Activated naive CD4-positive, alpha-beta T cell treated with anti-CD3 and anti-CD28 coated beads, Interleukin-2, amount 10 ng/mL, durations not matched to agents 7 days and 5 days (primary cell): ENCODE measurements at regions not wholly inside any gene's neighbourhood (a gene's known extent, or its start where the extent isn't known, plus 50 kb on each side); places are given as distances from the start of the nearest gene placed in this dataset.

ENCODE experiments used
- CTCF ChIA-PET: fragments of 350-600 bp; sonication (Branson Sonifier 250); formaldehyde crosslinking; loops from one replicate; lab custom pipeline; 2021; ENCODE audit warnings: antibody characterized with exemption; lab: Charles Lee
- DNase-seq: peaks from one replicate; pipeline ENCODE4 v3.0.0-alpha.2; 2020
- H3K27ac Mint-ChIP-seq: one replicate; pipeline ENCODE4 v1.8.0; 2021; ENCODE audit warnings: mild to moderate bottlenecking, moderate library complexity, mixed read lengths
- H3K27me3 Mint-ChIP-seq: one replicate; pipeline ENCODE4 v1.8.0; 2021; ENCODE audit warnings: mild to moderate bottlenecking, mixed read lengths
- H3K36me3 Mint-ChIP-seq: one replicate; pipeline ENCODE4 v1.8.0; 2021; ENCODE audit warnings: mixed read lengths
- H3K4me1 Mint-ChIP-seq: one replicate; pipeline ENCODE4 v1.8.0; 2021; ENCODE audit warnings: mixed read lengths
- H3K4me3 Mint-ChIP-seq: one replicate; pipeline ENCODE4 v1.8.0; 2021; ENCODE audit warnings: mild to moderate bottlenecking, moderate library complexity, mixed read lengths
- H3K9me3 Mint-ChIP-seq: one replicate; pipeline ENCODE4 v1.8.0; 2021; ENCODE audit warnings: mixed read lengths

DNA sequence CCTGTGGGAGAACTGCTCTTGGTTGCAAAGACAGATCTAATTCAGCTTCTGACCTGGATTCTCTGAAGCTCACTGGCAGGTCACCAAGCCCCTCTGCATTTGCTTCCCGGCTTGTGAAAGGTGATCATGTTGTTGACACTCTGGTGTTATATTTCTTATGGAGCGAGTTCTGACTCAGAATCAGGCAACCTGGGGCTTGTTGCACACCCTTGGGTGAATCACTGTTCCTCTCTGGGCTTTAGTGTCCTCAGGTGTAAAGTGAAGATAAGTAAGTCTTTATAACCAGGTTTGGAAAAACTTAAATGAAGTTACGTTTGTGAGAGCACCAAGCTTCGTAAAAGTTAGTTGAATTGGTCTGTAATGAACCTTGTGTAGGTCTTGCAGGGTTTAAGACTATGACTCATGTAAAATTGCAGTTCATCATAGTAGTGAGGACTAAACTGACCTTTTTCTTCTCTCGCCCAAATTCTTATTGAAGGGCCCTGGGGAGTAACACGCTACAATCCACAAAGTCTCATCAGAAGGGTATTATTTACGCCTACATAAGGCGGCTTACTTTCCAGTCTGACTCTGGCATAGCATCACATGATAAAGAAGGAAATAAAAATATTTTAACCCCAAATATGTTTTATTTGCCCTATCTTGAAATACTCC lies 218.6 kb downstream of the TMEM38B start:
- H3K9me3 Mint-ChIP-seq = no peaks in the 10 kb centered on the region
- CTCF ChIA-PET = no interaction called here

DNA sequence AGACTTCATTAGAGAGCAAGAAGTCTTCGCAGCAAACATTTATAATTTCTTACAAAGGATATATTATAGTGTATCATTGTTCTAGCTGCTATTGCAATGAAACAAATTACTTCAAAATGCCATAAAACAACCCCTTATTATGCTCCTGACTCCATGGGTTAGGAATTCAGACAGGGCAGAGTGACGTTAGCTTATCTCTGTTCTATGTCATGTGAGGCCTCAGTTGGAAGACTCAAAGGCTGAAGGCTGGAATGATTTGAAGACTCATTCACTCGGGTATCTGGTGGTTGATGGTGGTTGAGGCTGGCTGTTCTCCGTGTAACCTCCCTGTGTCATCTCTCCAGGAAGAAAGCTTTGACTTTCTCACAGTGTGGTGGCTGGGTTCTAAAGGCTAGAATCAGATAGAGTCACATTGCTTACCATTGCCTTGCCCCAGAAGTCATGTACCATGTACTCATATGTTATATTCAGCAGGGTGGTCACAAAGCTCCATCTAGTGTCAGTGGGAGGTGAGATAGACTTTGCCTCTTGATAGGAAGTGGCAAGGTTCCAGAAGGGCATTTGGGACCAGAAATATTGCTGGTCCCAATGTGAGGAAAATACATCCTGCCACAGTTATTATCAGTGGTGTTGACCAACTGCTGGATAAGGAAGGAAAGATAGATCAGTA lies 226.9 kb downstream of the TMEM38B start:
- no peaks in the 10 kb centered on the region for H3K27me3 Mint-ChIP-seq
- no peaks in the 10 kb centered on the region for H3K4me1 Mint-ChIP-seq
- H3K27ac Mint-ChIP-seq = no peak overlapping the region
- CTCF ChIA-PET = no interaction called here
- DNase-seq = no peak
- H3K36me3 Mint-ChIP-seq = no peaks in the 10 kb centered on the region
- H3K9me3 Mint-ChIP-seq = no peaks in the 10 kb centered on the region
- H3K4me3 Mint-ChIP-seq = no peak overlapping the region

More for the DNA sequence above, 218.6 kb downstream of the TMEM38B start:
- Mint-ChIP-seq H3K27ac (no peak overlapping the region), H3K27me3 (peaks cover 5% of the 10 kb centered on the region), H3K4me3 (no peak overlapping the region), H3K36me3 (no peaks in the 10 kb centered on the region), H3K4me1 (no peaks in the 10 kb centered on the region)
- no peak for DNase-seq

DNA sequence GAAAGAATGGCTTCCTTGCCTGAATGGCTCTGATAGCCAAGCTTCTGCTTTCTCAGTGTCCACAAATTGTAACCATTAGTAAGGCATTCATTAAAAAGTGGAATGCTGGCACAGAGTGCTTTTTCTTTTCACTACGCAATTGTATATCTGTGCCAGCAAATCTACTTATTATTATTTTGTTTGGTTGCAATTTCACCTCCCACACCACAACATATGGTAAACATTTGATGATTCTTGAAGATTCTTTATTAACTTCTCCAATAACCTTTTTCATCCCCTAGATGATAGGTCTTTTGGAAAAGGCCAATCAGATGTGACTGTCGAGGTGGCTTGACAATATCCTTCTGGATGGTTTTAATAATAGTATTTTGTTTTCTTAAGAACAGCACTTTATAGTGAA lies 234.1 kb downstream of the TMEM38B start:
- no peak overlapping the region for H3K27ac Mint-ChIP-seq
- H3K27me3 Mint-ChIP-seq = no peaks in the 10 kb centered on the region
- H3K9me3 Mint-ChIP-seq = no peaks in the 10 kb centered on the region
- no peak overlapping the region for H3K4me3 Mint-ChIP-seq
- CTCF ChIA-PET = no interaction called here
- H3K36me3 Mint-ChIP-seq = no peaks in the 10 kb centered on the region
- no peak for DNase-seq
- H3K4me1 Mint-ChIP-seq = no peaks in the 10 kb centered on the region

DNA sequence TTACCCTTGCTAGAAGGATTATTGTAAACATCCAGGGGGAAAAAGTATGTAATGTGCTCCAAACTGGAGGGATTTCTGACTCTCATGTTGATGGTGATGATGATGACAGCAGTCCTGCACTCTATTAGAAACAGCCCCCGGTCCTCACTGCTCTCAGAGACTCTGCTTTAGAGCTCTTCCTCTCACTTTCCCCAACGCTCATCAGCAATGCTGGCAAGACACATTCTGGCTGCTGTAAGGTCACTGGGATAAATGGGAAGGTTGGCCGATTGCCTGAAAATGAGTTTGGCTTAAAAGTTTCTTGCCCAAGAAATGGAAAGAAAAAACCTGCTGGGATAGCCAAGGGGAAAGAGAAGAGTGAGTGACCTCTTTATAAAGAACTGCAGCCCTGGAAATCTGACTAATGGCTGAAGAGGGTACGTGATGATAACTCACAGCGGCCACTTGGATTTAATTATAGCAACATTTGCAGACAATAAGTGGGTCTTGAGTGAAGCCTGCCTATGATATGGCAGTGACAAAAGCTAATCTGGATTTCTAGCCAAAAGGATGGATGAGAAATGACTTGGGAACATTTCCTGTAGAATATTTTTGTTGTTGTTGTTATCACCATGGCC lies 235.8 kb downstream of the TMEM38B start:
- DNase-seq = no peak
- Mint-ChIP-seq H3K4me3 (no peak overlapping the region), H3K9me3 (no peaks in the 10 kb centered on the region), H3K36me3 (no peaks in the 10 kb centered on the region), H3K4me1 (no peaks in the 10 kb centered on the region), H3K27me3 (no peaks in the 10 kb centered on the region), H3K27ac (no peak overlapping the region)
- CTCF ChIA-PET = no interaction called here

DNA sequence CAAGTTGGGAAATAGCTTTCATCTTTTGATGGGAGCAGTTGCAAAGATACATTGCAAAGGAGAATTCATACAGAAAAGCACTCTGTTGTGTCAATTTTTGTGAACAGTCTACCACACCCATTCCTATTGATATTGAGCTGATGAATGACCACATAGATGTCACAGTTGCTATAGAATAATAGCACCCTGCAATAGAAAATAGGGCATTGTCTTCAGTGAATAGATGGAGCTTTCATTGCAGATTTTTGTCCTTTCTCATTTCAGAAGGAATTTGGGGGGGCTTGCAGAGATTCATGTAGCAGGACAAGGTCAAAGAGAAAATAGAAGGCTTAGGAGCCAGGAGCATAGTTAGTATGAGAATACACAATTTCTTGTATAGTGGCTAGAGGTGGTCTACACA lies 237.9 kb downstream of the TMEM38B start:
- Mint-ChIP-seq H3K36me3 (no peaks in the 10 kb centered on the region), H3K27ac (no peak overlapping the region), H3K9me3 (no peaks in the 10 kb centered on the region), H3K4me3 (no peak overlapping the region), H3K4me1 (no peaks in the 10 kb centered on the region), H3K27me3 (no peaks in the 10 kb centered on the region)
- DNase-seq = no peak
- CTCF ChIA-PET = no interaction called here

DNA sequence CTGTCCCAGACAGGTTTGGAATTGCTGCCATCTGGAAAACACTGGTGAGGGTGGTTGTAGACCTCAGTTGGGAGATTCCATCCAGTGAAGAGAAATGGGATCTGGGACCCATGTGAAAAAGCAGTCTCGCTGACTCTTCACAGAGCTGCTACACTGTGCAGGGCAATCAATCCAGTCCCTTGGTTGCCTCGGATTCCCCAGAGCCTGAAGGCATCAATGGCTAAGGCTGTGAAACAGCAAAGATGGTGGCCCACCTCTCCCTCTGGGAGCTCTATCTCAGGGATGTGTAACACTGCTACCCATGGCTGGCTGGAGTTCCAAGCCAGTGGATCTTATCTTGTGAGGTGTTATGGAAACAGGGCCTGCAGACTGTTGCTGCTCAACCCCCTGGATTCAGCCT lies 256.1 kb downstream of the TMEM38B start:
- CTCF ChIA-PET = no interaction called here
- DNase-seq = no peak
- H3K4me3 Mint-ChIP-seq = no peak overlapping the region
- no peaks in the 10 kb centered on the region for H3K4me1 Mint-ChIP-seq
- H3K9me3 Mint-ChIP-seq = peaks cover 4% of the 10 kb centered on the region
- H3K27ac Mint-ChIP-seq = no peak overlapping the region
- H3K36me3 Mint-ChIP-seq = no peaks in the 10 kb centered on the region
- H3K27me3 Mint-ChIP-seq = no peaks in the 10 kb centered on the region

DNA sequence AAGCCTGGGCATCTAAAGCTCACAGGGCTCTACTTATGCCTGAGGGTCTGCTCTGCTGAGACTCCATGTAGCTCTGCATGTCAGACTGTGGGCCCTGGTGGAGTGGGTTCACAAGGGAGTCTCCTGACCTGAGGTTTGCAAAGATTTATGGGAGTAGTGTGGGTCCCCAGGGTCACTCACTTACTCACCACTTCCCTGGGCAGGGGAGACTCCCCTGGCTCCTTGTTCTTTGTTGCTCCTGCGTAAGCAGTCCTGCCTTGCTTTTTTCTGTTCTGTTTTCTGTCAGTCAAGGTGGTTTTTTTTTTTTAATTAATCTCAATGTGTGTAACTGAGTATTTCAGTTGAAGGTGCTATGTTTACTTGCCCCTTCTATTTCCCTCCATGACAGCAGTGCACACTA lies 256.6 kb downstream of the TMEM38B start:
- Mint-ChIP-seq H3K36me3 (no peaks in the 10 kb centered on the region), H3K27ac (no peak overlapping the region), H3K4me3 (no peak overlapping the region), H3K27me3 (no peaks in the 10 kb centered on the region), H3K9me3 (peaks cover 4% of the 10 kb centered on the region), H3K4me1 (no peaks in the 10 kb centered on the region)
- DNase-seq = no peak
- CTCF ChIA-PET = no interaction called here

DNA sequence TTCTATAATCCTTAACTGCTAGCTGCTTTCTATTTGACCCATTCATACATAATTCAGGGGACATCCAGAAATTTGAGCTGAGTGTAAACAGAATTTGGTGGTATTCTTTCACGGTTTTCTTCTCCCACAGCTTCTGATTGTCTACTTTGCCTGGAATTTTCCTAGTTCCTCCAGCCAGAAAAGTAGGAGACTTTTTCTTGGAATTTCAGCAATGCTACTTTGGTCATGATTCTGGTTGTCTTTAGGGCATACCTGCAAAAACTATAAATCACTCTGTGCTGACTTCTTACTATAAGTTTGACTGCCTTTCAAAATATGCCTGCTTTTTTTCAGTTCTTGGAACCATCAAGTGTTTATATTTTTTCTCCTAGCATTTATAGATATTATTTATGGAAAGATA lies 260.2 kb downstream of the TMEM38B start:
- Mint-ChIP-seq H3K4me1 (no peaks in the 10 kb centered on the region), H3K9me3 (no peaks in the 10 kb centered on the region)

DNA sequence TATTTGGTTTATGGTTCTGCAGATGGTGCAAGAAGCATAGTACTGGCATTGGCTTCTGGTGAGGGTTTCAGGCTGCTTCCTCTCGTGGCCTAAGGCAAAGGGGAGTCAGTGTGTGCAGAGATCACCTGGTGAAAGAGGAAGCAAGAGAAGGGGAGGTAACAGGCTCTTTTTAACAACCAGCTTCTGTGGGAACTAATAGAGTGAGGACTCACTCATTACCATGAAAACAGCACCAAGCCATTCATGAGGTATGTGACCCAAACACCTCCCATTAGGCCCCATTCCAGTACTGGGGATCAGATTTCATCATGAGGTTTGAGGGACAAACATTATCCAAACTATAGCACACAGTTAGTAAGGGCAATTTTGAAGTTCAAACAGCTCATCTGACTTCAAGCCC lies 263.5 kb downstream of the TMEM38B start:
- H3K4me3 Mint-ChIP-seq = no peak overlapping the region
- no peaks in the 10 kb centered on the region for H3K4me1 Mint-ChIP-seq
- H3K27ac Mint-ChIP-seq = no peak overlapping the region
- CTCF ChIA-PET = no interaction called here
- H3K9me3 Mint-ChIP-seq = no peaks in the 10 kb centered on the region
- H3K27me3 Mint-ChIP-seq = no peaks in the 10 kb centered on the region
- no peaks in the 10 kb centered on the region for H3K36me3 Mint-ChIP-seq
- DNase-seq = no peak

More for the DNA sequence above, 260.2 kb downstream of the TMEM38B start:
- H3K4me3 Mint-ChIP-seq = no peak overlapping the region
- no peak for DNase-seq
- H3K36me3 Mint-ChIP-seq = no peaks in the 10 kb centered on the region
- no peaks in the 10 kb centered on the region for H3K27me3 Mint-ChIP-seq
- CTCF ChIA-PET = no interaction called here
- no peak overlapping the region for H3K27ac Mint-ChIP-seq

DNA sequence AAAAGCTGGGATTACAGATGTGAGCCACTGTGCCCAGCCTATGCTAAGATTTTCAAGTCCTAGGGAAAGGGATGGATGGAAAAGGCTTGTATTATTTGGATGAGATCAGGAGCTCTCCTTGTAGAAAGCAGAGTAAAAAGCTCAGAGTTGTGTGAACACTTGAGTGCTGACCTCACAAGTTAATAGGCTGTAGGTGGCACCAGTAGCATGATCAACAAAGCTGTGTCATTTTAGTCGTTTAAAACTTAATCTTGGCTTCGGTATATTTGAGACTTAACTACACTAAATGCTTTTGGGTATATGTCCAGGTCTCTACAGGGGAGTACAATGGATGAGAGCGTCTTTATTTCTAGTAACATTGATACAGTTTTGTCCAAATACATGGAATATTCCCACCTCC lies 264.2 kb downstream of the TMEM38B start:
- CTCF ChIA-PET = interaction anchor here (0.7 kb wide), 1 partner anchor 129 kb away, joined by 3 read pairs; no protein-coding TSS in a partner anchor
- Mint-ChIP-seq H3K4me3 (no peak overlapping the region), H3K27me3 (no peaks in the 10 kb centered on the region), H3K36me3 (no peaks in the 10 kb centered on the region), H3K9me3 (no peaks in the 10 kb centered on the region), H3K4me1 (no peaks in the 10 kb centered on the region), H3K27ac (no peak overlapping the region)
- no peak for DNase-seq

DNA sequence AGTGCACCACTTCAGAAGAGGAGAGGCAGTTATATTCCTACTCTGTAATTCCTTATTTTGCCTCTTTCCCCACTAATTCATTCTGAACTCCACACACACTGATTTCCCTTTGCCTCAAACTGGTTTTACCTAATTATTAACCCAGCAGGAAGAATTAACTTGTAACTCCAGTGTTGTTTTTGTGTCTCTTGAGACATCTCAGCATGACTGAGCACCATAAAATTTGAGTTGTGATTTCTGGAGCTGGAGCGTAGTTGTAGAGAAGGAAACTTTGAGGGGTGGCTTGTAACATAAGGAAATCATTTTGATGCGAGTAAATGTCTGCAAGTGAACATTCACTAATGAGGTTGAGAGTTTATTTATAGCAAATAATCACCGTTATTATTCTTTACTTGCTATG lies 265.2 kb downstream of the TMEM38B start:
- no peak for DNase-seq
- Mint-ChIP-seq H3K36me3 (no peaks in the 10 kb centered on the region), H3K4me1 (no peaks in the 10 kb centered on the region), H3K27ac (no peak overlapping the region), H3K4me3 (no peak overlapping the region), H3K9me3 (no peaks in the 10 kb centered on the region), H3K27me3 (no peaks in the 10 kb centered on the region)
- CTCF ChIA-PET = no interaction called here

DNA sequence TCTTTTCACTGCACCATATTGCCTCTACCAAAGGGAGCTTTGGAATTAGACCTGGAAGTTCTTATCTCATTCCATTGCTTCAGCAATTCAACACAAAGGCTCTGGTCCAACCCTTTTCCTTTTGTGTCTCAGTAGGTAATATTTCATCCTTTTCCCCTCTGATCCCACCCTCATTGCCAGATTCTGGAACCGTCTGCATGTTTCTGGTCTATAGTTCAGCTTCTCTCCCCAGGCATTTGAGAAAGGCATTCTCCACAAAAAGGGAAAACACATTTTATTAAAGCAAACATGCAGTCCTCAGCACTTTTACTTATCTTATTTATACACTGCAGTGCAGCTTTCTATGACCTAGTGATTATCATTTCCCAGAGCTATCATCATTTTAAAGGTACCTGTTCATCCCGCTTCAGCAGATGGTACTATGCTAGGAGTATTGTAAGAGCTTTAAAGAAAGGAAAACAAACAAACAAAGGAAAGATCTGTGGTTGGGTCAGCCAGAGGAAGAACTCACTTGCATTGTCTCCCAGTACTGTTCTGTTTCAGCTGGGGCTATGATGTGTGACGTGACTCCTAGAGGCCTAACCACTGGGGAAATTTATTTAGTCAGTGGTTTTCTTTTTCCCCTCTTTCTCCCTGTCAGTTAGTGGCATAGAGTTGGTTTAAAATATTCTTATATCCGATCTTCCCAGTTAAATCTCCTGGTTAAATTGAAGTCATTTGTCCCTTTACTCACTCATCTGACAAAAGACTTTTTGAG lies 269.2 kb downstream of the TMEM38B start:
- DNase-seq = no peak
- H3K27ac Mint-ChIP-seq = no peak overlapping the region
- no peak overlapping the region for H3K4me3 Mint-ChIP-seq
- H3K4me1 Mint-ChIP-seq = no peaks in the 10 kb centered on the region
- no peaks in the 10 kb centered on the region for H3K9me3 Mint-ChIP-seq
- H3K27me3 Mint-ChIP-seq = no peaks in the 10 kb centered on the region
- H3K36me3 Mint-ChIP-seq = no peaks in the 10 kb centered on the region
- CTCF ChIA-PET = no interaction called here

DNA sequence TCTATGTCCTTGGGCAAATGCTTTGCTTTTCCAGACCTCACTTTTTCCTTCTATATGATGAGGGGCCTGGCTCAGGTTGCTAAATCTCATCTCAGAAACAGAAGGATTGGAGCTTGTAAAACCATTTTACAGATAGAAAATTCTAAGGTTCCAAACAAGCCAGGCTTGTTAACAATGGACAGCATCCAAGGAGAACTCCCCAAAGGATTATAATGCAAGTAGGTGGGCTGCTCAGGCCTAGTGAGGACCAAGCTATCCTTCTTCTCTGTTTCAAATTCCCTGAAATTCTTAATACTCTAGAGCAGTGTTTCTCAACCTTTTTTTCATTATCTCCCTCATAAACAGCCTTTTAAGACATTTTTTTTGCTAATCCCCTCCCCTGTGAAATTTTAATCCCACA lies 269.8 kb downstream of the TMEM38B start:
- H3K4me1 Mint-ChIP-seq = no peaks in the 10 kb centered on the region
- no peaks in the 10 kb centered on the region for H3K9me3 Mint-ChIP-seq
- no peaks in the 10 kb centered on the region for H3K27me3 Mint-ChIP-seq
- no peak for DNase-seq
- no peak overlapping the region for H3K4me3 Mint-ChIP-seq
- no peak overlapping the region for H3K27ac Mint-ChIP-seq
- no peaks in the 10 kb centered on the region for H3K36me3 Mint-ChIP-seq
- CTCF ChIA-PET = no interaction called here

DNA sequence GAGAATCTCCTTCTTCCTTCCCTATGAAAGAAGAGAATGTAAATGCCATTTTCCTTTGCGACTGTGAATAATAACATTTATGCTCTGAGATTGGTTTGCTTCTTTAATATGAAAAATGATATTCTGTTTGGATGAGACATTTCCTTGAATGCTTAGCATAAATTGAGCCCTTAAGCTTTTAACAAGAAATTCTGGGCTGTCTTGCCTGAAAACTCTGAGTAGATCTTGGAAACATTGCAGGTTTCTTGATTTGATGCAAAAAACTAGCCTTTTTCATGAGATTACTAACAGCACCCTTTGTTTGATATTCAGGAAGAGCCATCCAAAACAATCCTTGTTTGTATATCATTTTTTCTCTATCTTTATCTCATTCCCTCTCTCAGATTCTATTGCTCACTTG lies 272.5 kb downstream of the TMEM38B start:
- CTCF ChIA-PET = no interaction called here
- Mint-ChIP-seq H3K9me3 (no peaks in the 10 kb centered on the region), H3K36me3 (no peaks in the 10 kb centered on the region), H3K4me1 (no peaks in the 10 kb centered on the region), H3K27ac (no peak overlapping the region), H3K4me3 (no peak overlapping the region), H3K27me3 (no peaks in the 10 kb centered on the region)
- DNase-seq = no peak
